Activated naive CD4-positive, alpha-beta T cell (primary cell): ENCODE measurements at regions not wholly inside any gene's neighbourhood (a gene's known extent, or its start where the extent isn't known, plus 50 kb on each side); places are given as distances from the start of the nearest gene placed in this dataset.

ENCODE experiments used
- DNase-seq, 4 experiments: peaks; one replicate each; lab custom pipeline; 2025; lab: John Stamatoyannopoulos, UW

DNA sequence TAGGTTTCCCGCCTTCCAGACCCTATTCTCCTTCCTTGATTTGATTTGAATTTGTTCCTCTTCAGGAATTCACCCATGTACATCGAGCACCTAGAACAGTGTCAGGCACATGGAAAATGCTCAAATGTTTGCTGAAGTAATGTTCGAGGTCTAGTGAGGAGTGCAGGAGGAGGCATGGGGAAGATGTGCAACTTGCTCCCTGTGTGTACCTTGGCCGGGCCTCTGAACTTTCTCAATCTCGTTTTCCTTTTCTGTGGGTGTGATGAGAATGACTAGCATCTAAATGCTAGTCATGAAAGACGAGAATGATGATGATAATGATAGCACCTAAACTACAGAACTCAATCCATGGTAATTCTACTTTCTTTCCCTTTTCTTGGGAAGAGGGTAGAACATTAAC lies 279.1 kb upstream of the PLET1 start:
- no peak for DNase-seq

DNA sequence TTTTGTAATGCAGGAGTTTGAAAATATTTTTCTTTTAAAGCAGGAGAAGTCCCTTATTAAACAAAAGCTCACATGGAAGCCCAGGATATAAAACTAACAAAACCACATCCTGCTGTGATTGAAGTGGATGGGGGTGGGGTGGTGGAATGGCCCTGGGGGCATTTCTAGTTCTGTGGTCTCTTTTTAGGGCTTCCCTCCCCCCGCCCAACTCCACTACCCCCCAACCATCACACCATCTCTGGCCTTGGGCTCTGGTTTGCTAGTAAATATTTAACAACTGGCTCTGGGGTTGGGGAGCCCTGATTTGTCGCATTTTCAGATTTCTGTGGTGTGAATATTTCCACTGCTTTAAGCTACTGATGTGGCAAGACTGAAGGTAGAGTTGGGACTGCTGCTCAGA lies 279.6 kb upstream of the PLET1 start:
- DNase-seq: no peak

DNA sequence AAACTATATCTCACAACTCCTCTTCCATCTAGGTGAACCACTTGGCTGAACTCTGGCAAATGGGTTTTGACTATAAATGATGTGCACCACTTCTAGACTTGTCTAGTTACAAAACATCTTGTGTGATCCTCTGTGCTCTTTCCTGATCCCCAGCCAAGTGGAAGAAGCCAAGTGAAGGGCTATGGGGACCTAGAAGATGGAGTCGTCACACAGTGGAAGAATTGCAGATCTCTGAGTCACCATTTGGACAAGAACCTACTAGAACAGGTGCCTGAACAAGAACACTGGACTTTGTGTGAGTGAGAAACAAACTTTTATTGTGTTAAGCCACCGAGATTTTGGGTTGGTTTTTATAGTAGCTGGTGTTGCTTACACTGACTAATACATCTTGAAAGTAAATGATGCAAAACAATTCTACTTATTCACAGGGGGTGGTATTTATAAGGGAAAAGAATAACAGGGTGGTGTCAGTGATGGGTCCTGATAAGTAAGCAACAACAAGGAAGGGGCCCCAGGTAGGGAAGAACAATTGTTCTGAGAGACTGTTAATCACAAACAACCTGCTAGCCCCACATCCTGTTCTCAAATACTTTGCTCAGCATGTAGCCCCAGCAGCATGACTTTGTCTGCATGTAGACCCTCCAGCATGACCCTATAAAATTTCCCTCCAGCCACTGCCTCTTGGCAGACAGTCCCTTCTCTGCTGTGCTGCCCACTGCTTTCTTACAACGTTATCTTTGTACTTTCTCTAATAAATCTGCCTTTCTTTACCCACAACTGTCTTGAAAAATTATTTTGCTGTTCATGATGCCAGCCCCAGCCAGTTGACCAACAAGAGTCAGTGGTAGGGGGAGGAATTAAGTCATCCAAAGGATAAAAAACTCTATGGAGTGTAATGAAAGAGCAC lies 280.7 kb upstream of the PLET1 start:
- no peak for DNase-seq

DNA sequence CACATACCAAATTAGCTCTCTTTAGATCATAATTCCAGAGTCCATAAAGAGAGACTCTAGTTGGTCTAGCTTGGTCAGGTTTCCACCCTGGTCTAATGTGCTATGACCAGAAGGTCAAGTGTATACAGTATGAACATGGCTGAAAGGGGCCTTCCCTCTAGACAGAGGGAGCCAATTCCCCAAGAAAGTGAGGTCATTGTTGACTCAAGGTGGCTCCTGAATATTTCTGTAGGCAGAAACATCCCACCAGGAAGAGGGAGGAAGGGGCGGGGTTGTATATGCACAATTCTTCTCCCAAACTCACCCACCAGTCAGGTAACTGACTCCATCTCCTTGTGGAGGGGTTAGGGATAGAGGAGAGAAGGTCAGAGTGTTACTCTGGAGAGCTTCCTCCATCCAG lies 281.8 kb upstream of the PLET1 start:
- DNase-seq: no peak

DNA sequence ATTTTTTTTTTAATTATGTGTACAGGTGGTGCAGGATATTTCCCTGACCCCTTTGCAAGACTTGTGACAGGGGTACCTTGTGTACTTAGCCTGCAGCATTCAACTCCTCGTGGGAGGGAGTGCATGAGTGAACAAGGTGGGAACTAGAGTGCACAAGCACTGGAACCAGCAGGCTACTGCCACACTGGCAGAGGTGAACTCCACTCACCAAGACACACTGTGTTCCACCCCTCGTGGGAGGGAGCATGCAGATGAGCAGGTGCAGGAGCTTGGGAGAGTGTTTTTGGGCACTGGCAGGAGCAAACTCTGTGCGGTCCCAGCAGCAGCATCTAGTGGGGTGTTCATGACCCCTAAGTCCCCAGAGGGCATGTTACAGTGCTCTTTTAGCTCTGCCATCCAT lies 282.7 kb upstream of the PLET1 start:
- DNase-seq: no peak

DNA sequence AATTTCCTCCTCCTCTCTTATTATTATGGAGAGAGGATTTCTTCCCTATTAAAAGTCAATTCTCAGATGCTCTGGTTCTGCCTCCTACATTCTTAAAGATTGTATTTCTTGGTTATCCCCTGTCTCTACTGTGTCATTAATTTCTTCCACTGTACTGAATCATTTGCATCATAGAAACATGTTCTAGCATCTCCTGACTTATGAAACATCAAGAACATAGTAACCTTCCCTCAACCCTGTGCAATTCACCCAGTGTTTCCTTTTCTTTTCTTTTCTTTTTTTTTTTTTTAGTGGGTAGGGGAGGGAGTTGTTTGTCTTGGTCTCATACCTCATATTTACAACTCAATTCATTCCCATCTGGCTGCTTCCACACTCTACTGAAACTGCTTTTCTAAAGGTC lies 288.0 kb upstream of the PLET1 start:
- DNase-seq: no peak

DNA sequence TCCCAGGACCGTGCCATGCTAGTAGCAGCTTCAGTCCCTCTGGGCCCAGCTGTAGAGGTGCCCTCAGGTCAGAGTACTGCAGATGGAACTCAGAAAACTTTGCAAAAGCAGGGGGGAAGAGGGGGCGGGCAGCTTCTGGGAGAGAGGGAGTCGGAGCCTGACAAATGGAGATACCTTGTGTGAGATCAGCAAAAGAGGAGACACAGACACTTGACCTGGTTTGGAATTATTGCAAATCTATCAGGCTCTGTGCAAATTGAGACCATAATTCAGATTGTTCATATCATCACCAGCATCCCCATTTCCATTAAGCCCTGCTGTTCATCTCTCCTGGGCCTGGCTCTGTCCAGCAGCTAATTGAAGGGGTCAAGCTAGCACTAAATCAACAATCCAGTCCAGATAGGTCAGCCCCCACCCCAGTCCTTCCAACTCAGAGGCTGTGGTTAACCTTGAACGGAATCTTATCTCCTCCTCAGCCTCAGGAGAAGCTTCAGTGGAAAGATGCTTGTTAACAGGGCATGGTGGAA lies 292.6 kb upstream of the PLET1 start:
- no peak for DNase-seq

- no peak for DNase-seq
Observed at GRCh38 chr11:112554586-112554985, 293.9 kb upstream of the PLET1 start.

- peak; percentile 2 to 63 (median 63) for DNase-seq
Observed at GRCh38 chr11:112555491-112556364, 295.1 kb upstream of the PLET1 start.

DNA sequence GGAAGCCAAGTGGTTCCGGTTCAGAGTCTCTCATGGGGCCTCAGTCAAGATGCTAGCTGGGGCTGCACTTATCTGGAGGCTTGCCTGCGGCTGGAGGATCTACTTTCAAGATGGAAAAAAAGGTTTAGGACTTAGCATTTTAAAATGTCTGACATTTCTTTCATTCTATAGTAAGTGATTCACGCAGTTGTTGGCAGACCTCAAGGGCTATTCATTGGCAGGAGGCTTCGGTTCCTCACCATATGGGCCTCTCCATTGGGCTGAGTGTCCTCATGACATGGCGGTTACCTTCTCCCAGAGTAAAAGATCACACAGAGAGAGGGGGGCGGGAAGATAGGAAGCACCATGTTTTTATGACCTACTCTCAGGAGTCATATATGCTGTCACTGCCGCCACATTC lies 298.0 kb upstream of the PLET1 start:
- no peak for DNase-seq

DNA sequence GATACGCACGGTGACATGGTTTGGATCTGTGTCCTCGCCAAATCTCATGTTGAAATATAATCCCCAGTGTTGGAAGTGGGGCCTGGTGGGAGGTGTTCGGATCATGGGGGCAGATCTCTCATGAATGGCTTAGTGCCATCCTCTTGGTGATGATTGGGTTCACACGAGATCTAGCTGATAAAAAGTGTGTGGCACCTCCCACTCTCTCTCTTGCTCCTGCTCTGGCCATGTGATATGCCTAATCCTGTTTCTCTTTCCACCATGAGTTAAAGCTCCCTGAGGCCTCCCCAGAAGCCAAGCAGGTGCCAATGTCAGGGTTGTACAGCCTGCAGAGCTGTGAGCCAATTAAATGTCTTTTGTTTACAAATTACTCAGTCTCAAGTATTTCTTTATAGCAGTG lies 303.1 kb upstream of the PLET1 start:
- no peak for DNase-seq

DNA sequence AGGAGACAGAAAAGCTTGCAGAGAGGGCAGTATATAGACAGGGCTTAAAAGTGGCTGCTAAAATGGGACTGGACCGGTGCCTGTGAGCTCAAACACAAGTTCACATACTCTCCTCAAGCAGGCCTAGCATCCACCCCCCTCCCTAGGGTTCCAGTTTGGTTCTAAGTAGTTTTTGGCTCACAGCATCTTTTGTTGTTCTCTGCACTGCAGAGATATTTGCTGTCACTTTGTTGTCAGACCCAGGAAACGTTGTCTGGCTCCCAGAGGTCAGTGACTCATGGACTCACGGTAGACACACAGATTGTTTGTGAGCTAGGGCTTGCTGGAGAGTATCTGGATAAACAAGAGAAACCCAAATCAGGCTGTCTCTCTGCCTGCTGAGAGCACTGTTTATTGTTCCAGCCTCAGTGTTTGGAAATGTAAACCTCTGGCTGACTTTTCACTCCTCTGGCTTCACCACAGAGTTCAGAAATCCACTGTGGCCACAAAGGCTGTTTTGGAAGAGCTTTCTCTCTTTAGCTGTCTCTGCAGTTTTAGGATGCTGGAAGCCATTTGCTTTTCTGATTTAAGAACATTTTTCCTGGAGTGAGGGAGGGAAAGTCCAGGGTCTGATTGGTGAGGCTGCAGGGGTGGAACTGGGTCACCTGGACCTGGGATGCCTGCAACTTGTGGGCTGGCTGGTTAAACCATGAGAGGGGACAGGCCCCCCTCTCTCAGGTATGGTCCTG lies 303.7 kb upstream of the PLET1 start:
- DNase-seq: no peak

DNA sequence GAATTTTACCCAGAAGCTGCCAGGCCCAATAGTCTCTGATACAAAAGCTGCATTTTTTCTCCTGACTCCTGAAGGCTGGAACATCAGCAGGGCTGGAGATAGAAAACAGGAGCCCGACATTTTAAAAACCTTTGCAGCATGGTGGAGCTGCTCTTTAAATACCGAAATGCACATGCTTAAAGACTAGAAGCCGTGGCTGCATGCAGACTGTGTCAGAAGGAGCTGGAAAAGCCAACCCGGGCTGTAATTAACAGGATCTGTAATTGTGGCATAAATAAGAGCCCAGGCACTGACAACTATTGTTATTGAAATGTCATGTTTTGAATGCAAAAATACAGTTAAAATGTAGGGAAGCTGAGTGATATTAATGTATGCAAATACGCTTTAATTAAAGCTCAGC lies 304.9 kb upstream of the PLET1 start:
- no peak for DNase-seq

DNA sequence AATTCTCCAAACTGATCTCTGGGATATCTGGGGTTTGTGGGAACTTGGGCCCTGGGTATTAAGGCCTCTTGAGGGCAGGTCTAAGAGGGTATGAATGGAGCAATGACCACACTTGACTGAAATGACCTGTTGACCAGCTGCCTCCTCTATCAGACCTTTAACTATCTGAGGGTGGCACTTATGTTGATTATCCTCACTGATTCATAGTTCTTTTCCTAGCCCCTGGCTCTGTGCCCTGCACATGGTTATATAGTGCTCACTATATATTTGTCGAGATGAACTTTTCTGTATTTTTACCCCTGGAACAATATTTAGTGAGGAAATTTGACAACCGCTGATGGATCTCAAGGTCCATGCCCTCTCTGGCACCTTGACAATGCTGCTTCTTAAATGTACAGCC lies 305.5 kb upstream of the PLET1 start:
- no peak for DNase-seq

GRCh38 chr11:112570333-112570732 lies 309.7 kb upstream of the PLET1 start:
- DNase-seq: no peak

GRCh38 chr11:112579282-112579681 lies 318.6 kb upstream of the PLET1 start:
- DNase-seq: no peak

DNA sequence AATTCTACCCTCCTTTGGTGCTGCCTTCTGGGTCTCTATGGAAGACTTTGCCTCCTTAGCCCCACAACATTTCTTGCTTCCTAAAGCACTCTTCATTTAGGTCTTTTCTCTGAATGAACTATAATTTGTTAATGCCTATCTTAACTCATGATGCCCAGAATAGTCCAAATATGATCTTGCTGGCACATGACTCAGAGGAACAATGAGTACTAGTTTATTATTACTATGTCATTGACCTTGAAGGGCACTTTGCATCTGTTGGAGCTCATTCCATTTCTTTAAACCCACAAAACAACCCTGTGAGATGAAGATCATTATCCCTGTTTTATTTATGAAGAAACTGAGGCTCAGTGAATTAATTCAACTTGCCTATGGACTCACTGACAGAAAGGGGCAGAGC lies 320.2 kb upstream of the PLET1 start:
- no peak for DNase-seq

DNA sequence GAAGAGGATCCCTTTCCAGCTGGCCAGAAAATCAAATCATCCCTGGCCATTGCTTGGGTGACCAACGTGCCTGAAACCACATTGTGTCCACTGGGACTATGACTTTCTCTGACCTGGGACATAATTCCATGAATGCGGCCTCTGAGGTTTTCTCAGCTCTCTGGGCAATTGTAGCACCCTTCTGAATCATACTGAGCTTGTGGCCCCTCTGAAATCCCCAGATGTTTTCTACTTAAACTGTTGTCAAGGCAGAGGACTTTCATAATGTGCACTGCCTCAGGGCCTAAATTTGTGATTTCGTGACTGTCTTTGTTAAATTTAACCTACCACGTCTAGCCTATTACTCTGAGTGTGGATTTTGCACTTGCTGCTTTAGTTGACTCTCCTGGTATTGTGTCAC lies 321.1 kb upstream of the PLET1 start:
- no peak for DNase-seq

DNA sequence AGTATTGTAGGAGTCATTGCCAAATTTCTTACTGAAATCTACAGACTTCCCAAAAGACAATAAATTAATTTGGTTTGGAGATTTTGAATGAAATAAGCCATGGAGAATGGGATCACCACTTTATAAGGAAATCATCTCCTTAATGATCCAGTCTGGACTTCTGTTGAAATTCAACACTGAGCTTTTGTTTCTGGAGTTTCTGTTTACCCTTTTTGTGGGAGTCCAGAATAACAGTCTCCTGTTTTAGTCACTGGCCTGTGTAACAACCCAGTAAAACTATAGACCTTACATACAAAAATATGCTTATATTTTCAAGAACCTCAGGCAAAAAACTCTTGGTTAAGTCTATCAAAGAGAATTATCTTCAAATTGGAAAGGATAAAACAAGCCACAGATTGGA lies 321.7 kb upstream of the PLET1 start:
- no peak for DNase-seq

GRCh38 chr11:112583261-112583893 lies 322.7 kb upstream of the PLET1 start:
- DNase-seq: no peak

DNA sequence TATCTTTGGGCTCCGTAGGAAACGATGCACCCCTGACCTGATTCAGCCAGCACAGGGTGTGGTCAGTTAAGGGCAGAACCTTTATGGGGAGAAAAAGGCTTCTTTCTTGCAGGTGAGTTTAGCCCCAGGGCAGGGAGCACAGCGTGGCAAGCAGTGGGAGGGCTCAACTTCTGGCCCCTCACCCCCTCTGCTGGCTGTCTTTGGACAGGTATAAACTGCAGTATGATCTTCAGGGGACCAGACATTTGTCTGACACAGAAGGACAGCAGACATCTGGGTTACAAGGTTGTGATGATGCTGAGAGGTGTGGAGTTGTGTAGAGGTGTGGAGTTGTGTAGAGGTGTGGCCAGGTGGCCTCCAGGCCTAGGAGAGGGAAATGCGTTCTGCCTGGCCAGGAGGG lies 324.0 kb upstream of the PLET1 start:
- no peak for DNase-seq

DNA sequence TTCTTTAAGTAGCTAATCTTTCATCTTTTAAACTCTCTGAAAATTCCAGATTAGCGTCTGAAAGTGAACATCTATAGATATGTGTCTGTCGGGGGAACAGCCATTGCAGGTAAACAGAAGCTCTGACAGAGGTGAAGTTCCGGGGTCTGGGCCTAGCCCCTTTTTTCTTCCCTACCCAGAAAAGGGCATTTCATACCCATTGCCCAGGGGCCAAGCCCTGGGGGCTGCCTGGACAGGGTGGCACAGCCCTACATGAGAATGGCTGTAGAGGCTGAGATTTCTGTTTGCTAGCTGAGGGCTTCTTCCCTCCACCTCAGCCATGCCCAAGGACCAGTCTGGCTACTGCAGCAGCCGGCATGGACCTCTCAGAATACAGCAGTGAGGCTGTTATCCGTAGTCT lies 327.0 kb upstream of the PLET1 start:
- DNase-seq: no peak
